ENCODE measurements at regions not wholly inside any gene's neighbourhood (a gene's known extent, or its start where the extent isn't known, plus 50 kb on each side); places are given as distances from the start of the nearest gene placed in this dataset.

GRCh38 chr3:5270666-5271371, 83.3 kb downstream of the EDEM1 start:
- no peak for DNase-seq

GRCh38 chr3:5271372-5271683, 83.8 kb downstream of the EDEM1 start:
- DNase-seq = no peak

- DNase-seq = no peak
Measured at GRCh38 chr3:5272387-5272786, 84.9 kb downstream of the EDEM1 start.

GRCh38 chr3:5274091-5274490, 86.6 kb downstream of the EDEM1 start:
- DNase-seq = no peak

- DNase-seq = no peak
Measured at GRCh38 chr3:5275529-5275928, 88.0 kb downstream of the EDEM1 start.

GRCh38 chr3:5276934-5277333, 89.4 kb downstream of the EDEM1 start:
- no peak for DNase-seq

- DNase-seq = no peak
Measured at GRCh38 chr3:5277612-5278236, 90.2 kb downstream of the EDEM1 start.

GRCh38 chr3:5278666-5279065, 91.2 kb downstream of the EDEM1 start:
- DNase-seq = no peak

GRCh38 chr3:5282703-5283102, 95.2 kb downstream of the EDEM1 start:
- no peak for DNase-seq

GRCh38 chr3:5285439-5285838, 97.9 kb downstream of the EDEM1 start:
- DNase-seq = no peak

- DNase-seq = no peak
Measured at GRCh38 chr3:5290915-5291314, 103.4 kb downstream of the EDEM1 start.

GRCh38 chr3:5292512-5292911, 105.0 kb downstream of the EDEM1 start:
- peak; percentile 17 for DNase-seq

- DNase-seq = no peak
Measured at GRCh38 chr3:5293207-5293606, 105.7 kb downstream of the EDEM1 start.

GRCh38 chr3:5294356-5294755, 106.8 kb downstream of the EDEM1 start:
- no peak for DNase-seq

- no peak for DNase-seq
Measured at GRCh38 chr3:5295191-5295690, 107.7 kb downstream of the EDEM1 start.

GRCh38 chr3:5296362-5296761, 108.9 kb downstream of the EDEM1 start:
- DNase-seq = no peak

GRCh38 chr3:5297895-5298294, 110.4 kb downstream of the EDEM1 start:
- no peak for DNase-seq

GRCh38 chr3:5298453-5298852, 110.9 kb downstream of the EDEM1 start:
- no peak for DNase-seq

- DNase-seq = no peak
Measured at GRCh38 chr3:5299161-5299560, 111.7 kb downstream of the EDEM1 start.

GRCh38 chr3:5300638-5301037, 113.1 kb downstream of the EDEM1 start:
- DNase-seq = no peak

GRCh38 chr3:5301651-5302297, 114.3 kb downstream of the EDEM1 start:
- no peak for DNase-seq

GRCh38 chr3:5302661-5303060, 115.2 kb downstream of the EDEM1 start:
- no peak for DNase-seq

GRCh38 chr3:5304188-5304587, 116.7 kb downstream of the EDEM1 start:
- no peak for DNase-seq
